Smooth muscle cell (in vitro differentiated cells): ENCODE measurements at regions not wholly inside any gene's neighbourhood (a gene's known extent, or its start where the extent isn't known, plus 50 kb on each side); places are given as distances from the start of the nearest gene placed in this dataset.

Source experiments
- DNase-seq: peaks from one replicate; lab custom pipeline; 2025; ENCODE audit not compliant: unreplicated experiment; lab: John Stamatoyannopoulos, UW
- H2AFZ ChIP-seq: fragments of 200-600 bp; sonication (generic); 2 replicates; pipeline ENCODE4 v1.6.0; 2016; ENCODE audit warnings: antibody characterized with exemption, low read depth, mild to moderate bottlenecking
- H3F3A ChIP-seq: fragments of 200-600 bp; sonication (generic); 2 replicates; pipeline ENCODE4 v1.6.0; 2017; ENCODE audit warnings: antibody characterized with exemption, low read depth
- H3K27ac ChIP-seq: fragments of 200-600 bp; sonication (generic); 2 replicates; pipeline ENCODE4 v1.5.1; 2016; ENCODE audit warnings: low read depth, mild to moderate bottlenecking
- H3K27me3 ChIP-seq: fragments of 200-600 bp; sonication (generic); 2 replicates; pipeline ENCODE4 v1.6.1; 2016; ENCODE audit warnings: low read depth, mild to moderate bottlenecking
- H3K36me3 ChIP-seq: fragments of 200-600 bp; sonication (generic); 2 replicates; pipeline ENCODE4 v1.5.1; 2016; ENCODE audit warnings: low read depth
- H3K4me1 ChIP-seq: fragments of 200-600 bp; sonication (generic); 2 replicates; pipeline ENCODE4 v1.5.1; 2016; ENCODE audit warnings: low read depth
- H3K4me2 ChIP-seq: fragments of 200-600 bp; sonication (generic); 2 replicates; pipeline ENCODE4 v1.6.0; 2016; ENCODE audit warnings: mild to moderate bottlenecking
- H3K4me3 ChIP-seq: fragments of 200-600 bp; sonication (generic); 2 replicates; pipeline ENCODE4 v1.5.1; 2016; ENCODE audit warnings: mild to moderate bottlenecking
- H3K79me2 ChIP-seq: fragments of 200-600 bp; sonication (generic); 2 replicates; pipeline ENCODE4 v1.6.0; 2016; ENCODE audit warnings: low read depth, mild to moderate bottlenecking
- H3K9ac ChIP-seq: fragments of 200-600 bp; sonication (generic); 2 replicates; pipeline ENCODE4 v1.6.0; 2016; ENCODE audit warnings: low read depth
- H3K9me3 ChIP-seq: fragments of 200-600 bp; sonication (generic); replicated peaks from 2 replicates; pipeline ENCODE4 v1.5.1; 2016; ENCODE audit warnings: low read depth
- H4K20me1 ChIP-seq: fragments of 200-600 bp; sonication (generic); 2 replicates; pipeline ENCODE4 v1.6.0; 2016; ENCODE audit warnings: low read depth
- WGBS: methylation state at CpG from one replicate; pipeline ENCODE4 v1.1.7; 2016; ENCODE audit warnings: low lambda C conversion rate; 5-methylcytosine and 5-hydroxymethylcytosine counted together
- TF ChIP-seq, protein P1 (sequence below): fragments of 200-600 bp; sonication (generic); IDR thresholded peaks from 2 replicates; pipeline ENCODE4 v1.5.1; 2017; ENCODE audit warnings: borderline replicate concordance, mild to moderate bottlenecking, antibody characterized with exemption; ENCODE audit not compliant: insufficient read depth, poor library complexity, severe bottlenecking

DNA sequence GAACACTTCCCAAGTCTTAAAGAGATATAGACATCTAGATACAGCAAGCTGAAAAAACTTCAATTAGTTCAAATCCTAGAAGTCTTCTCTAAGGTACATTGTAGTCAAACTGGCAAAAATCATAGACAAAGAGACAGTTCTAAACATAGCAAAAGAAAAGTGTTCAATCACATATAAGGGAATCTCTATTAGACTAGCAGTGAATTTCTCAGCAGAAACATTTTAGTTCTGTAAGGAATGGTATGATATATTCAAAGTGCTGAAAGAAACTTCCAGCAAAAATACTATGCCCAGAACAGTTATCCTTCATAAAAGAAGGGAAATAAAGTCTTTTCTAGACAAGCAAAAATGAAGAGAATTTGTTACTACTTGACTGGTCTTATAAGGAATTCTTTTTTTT lies 186.3 kb upstream of the SYNCRIP start:
- Histone ChIP-seq H3K27me3 (no peaks in the 10 kb centered on the region), H3K79me2 (no peaks in the 10 kb centered on the region), H4K20me1 (no peaks in the 10 kb centered on the region), H3K4me2 (no peak overlapping the region), H3K27ac (no peak overlapping the region), H3K36me3 (no peaks in the 10 kb centered on the region), H2AFZ (no peak overlapping the region), H3K9ac (no peak overlapping the region), H3F3A (no peaks in the 10 kb centered on the region), H3K4me3 (no peak overlapping the region), H3K9me3 (no peaks in the 10 kb centered on the region), H3K4me1 (no peaks in the 10 kb centered on the region)
- TF ChIP-seq, protein P1, sequence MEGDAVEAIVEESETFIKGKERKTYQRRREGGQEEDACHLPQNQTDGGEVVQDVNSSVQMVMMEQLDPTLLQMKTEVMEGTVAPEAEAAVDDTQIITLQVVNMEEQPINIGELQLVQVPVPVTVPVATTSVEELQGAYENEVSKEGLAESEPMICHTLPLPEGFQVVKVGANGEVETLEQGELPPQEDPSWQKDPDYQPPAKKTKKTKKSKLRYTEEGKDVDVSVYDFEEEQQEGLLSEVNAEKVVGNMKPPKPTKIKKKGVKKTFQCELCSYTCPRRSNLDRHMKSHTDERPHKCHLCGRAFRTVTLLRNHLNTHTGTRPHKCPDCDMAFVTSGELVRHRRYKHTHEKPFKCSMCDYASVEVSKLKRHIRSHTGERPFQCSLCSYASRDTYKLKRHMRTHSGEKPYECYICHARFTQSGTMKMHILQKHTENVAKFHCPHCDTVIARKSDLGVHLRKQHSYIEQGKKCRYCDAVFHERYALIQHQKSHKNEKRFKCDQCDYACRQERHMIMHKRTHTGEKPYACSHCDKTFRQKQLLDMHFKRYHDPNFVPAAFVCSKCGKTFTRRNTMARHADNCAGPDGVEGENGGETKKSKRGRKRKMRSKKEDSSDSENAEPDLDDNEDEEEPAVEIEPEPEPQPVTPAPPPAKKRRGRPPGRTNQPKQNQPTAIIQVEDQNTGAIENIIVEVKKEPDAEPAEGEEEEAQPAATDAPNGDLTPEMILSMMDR = no peak
- DNase-seq = no peak

DNA sequence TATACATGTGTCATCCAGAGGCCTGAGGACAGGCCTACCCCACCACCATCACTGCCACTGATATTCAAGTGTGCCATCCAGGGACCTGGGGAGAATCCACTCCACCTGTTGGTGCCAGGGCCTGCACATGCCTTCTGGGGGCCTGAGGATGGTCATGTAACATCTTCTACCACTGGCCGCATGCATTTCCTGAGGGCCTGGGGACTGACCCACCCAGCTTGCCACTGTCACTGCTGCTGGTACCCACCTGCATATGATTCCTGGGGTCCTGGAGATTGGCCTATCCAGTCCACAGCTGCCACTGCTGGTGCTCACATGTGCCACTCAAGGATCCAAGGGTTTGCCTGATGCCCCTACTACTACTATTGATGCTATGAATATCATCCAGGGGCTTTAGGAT lies 184.3 kb upstream of the SYNCRIP start:
- Histone ChIP-seq H3K27ac (no peak overlapping the region), H4K20me1 (no peaks in the 10 kb centered on the region), H3K9ac (no peak overlapping the region), H3K4me2 (no peak overlapping the region), H3K79me2 (no peaks in the 10 kb centered on the region), H3K4me3 (no peak overlapping the region), H3F3A (no peaks in the 10 kb centered on the region), H3K27me3 (no peaks in the 10 kb centered on the region), H3K9me3 (no peaks in the 10 kb centered on the region), H2AFZ (no peak overlapping the region), H3K36me3 (no peaks in the 10 kb centered on the region), H3K4me1 (no peaks in the 10 kb centered on the region)
- TF ChIP-seq, protein P1 = no peak
- no peak for DNase-seq
- WGBS = 90% methylated on average over 1 of the region's 1 CpG

- H3K9ac ChIP-seq = no peak overlapping the region
- H3K27ac ChIP-seq = no peak overlapping the region
- no peaks in the 10 kb centered on the region for H3K79me2 ChIP-seq
- H3F3A ChIP-seq = no peaks in the 10 kb centered on the region
- H3K4me2 ChIP-seq = no peak overlapping the region
- no peaks in the 10 kb centered on the region for H3K9me3 ChIP-seq
- H3K4me3 ChIP-seq = no peak overlapping the region
- H2AFZ ChIP-seq = no peak overlapping the region
- TF ChIP-seq, protein P1 = no peak
- no peaks in the 10 kb centered on the region for H3K4me1 ChIP-seq
- WGBS = 93% methylated on average over 1 of the region's 1 CpG
- no peaks in the 10 kb centered on the region for H3K36me3 ChIP-seq
- H4K20me1 ChIP-seq = no peaks in the 10 kb centered on the region
- DNase-seq = no peak
- H3K27me3 ChIP-seq = no peaks in the 10 kb centered on the region
These were observed 181.6 kb upstream of the SYNCRIP start for GRCh38 chr6:85824329-85824728.

DNA sequence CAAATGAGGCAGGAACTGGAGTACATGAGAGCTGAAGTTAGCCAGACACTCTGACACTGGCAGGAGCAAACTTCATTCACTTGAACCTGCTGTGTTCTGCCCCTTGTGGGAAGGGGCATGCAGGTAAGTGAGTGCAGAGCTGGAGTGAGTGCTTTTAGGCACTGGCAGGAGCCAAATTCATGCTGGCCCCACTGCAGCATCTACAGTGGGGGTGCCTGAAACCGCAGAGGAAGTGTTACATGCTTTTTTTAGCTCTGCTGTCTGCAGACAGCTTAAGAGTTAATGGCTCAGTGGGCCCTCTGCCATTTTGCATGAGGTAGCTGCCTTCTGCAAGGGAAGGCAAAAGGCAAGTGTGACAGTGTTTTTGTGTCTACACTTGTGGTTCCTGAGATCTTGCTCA lies 167.9 kb upstream of the SYNCRIP start:
- TF ChIP-seq, protein P1 = no peak
- WGBS = 72% methylated on average over 1 of the region's 1 CpG
- H4K20me1 ChIP-seq = no peaks in the 10 kb centered on the region
- H3K4me2 ChIP-seq = no peak overlapping the region
- no peak overlapping the region for H2AFZ ChIP-seq
- no peaks in the 10 kb centered on the region for H3K4me1 ChIP-seq
- no peaks in the 10 kb centered on the region for H3K9me3 ChIP-seq
- no peak overlapping the region for H3K4me3 ChIP-seq
- H3K27ac ChIP-seq = no peak overlapping the region
- H3K27me3 ChIP-seq = no peaks in the 10 kb centered on the region
- no peaks in the 10 kb centered on the region for H3K36me3 ChIP-seq
- no peak overlapping the region for H3K9ac ChIP-seq
- no peaks in the 10 kb centered on the region for H3F3A ChIP-seq
- no peak for DNase-seq
- no peaks in the 10 kb centered on the region for H3K79me2 ChIP-seq
